RWPE2 (cell line): ENCODE measurements at regions not wholly inside any gene's neighbourhood (a gene's known extent, or its start where the extent isn't known, plus 50 kb on each side); places are given as distances from the start of the nearest gene placed in this dataset.

Experiments
- ATAC-seq: fragments of 200-7000 bp; cut with Tn5 transposase; 3 replicates; pipeline ENCODE4 v1.9.1; 2021; ENCODE audit warnings: low read depth
- DNase-seq: peaks from one replicate; pipeline ENCODE4 v3.0.0-alpha.2; 2020; ENCODE audit warnings: low spot score
- H3K27ac ChIP-seq: fragments of 450-650 bp; 2 replicates; pipeline ENCODE4 v1.5.1; 2017; ENCODE audit warnings: mild to moderate bottlenecking; ENCODE audit not compliant: poor library complexity, severe bottlenecking
- H3K27me3 ChIP-seq: fragments of 250-450 bp; sonication (Bioruptor Pico); 2 replicates; pipeline ENCODE4 v1.5.1; 2021; ENCODE audit warnings: mild to moderate bottlenecking, moderate library complexity; ENCODE audit not compliant: insufficient read depth, poor library complexity, severe bottlenecking
- H3K36me3 ChIP-seq: fragments of 250-450 bp; sonication (Bioruptor Pico); 2 replicates; pipeline ENCODE4 v1.5.1; 2020; ENCODE audit warnings: low read depth, mild to moderate bottlenecking, moderate library complexity
- H3K4me1 ChIP-seq: fragments of 250-450 bp; sonication (Bioruptor Pico); 2 replicates; pipeline ENCODE4 v1.5.1; 2021; ENCODE audit warnings: mild to moderate bottlenecking, moderate library complexity; ENCODE audit not compliant: insufficient read depth, poor library complexity, severe bottlenecking
- H3K4me3 ChIP-seq: fragments of 250-450 bp; sonication (Bioruptor Pico); 2 replicates; pipeline ENCODE4 v1.5.1; 2021; ENCODE audit warnings: mild to moderate bottlenecking, moderate library complexity; ENCODE audit not compliant: severe bottlenecking
- H3K9me3 ChIP-seq: fragments of 250-450 bp; sonication (Bioruptor Pico); 2 replicates; pipeline ENCODE4 v1.5.1; 2021; ENCODE audit warnings: mild to moderate bottlenecking, moderate library complexity; ENCODE audit not compliant: severe bottlenecking
- CTCF ChIP-seq: fragments of 450-650 bp; IDR thresholded peaks from one replicate; pipeline ENCODE4 v1.5.1; 2017; ENCODE audit warnings: mild to moderate bottlenecking, moderate library complexity; ENCODE audit not compliant: poor library complexity, severe bottlenecking

- no peak for TF ChIP-seq CTCF
- H3K27ac ChIP-seq: no peak overlapping the region
- DNase-seq: no peak
- no peak overlapping the region for H3K4me3 ChIP-seq
- no peaks in the 10 kb centered on the region for H3K27me3 ChIP-seq
- no peak for ATAC-seq
- no peaks in the 10 kb centered on the region for H3K9me3 ChIP-seq
- H3K4me1 ChIP-seq: no peaks in the 10 kb centered on the region
- H3K36me3 ChIP-seq: no peaks in the 10 kb centered on the region
Observed at GRCh38 chr5:124210111-124210910, 536.1 kb downstream of the ZNF608 start.

- DNase-seq (no peak), ATAC-seq (no peak)
- no peaks in the 10 kb centered on the region for H3K36me3 ChIP-seq
- H3K27ac ChIP-seq: no peak overlapping the region
- no peaks in the 10 kb centered on the region for H3K4me1 ChIP-seq
- TF ChIP-seq CTCF: no peak
- H3K4me3 ChIP-seq: no peak overlapping the region
- peaks cover 3% of the 10 kb centered on the region for H3K9me3 ChIP-seq
- H3K27me3 ChIP-seq: no peaks in the 10 kb centered on the region
Observed at GRCh38 chr5:124207118-124207517, 539.3 kb downstream of the ZNF608 start.

- no peak overlapping the region for H3K27ac ChIP-seq
- ATAC-seq: no peak
Observed at GRCh38 chr5:124206540-124206939, 539.9 kb downstream of the ZNF608 start.

GRCh38 chr5:124203303-124203702 lies 543.1 kb downstream of the ZNF608 start:
- H3K27me3 ChIP-seq: no peaks in the 10 kb centered on the region
- H3K4me1 ChIP-seq: no peaks in the 10 kb centered on the region
- H3K27ac ChIP-seq: no peak overlapping the region
- no peak for DNase-seq
- H3K4me3 ChIP-seq: no peak overlapping the region
- H3K36me3 ChIP-seq: no peaks in the 10 kb centered on the region
- ATAC-seq: no peak
- H3K9me3 ChIP-seq: peaks cover 3% of the 10 kb centered on the region
- TF ChIP-seq CTCF: no peak

More at GRCh38 chr5:124206540-124206939, 539.9 kb downstream of the ZNF608 start:
- Histone ChIP-seq H3K27me3 (no peaks in the 10 kb centered on the region), H3K4me3 (no peak overlapping the region), H3K36me3 (no peaks in the 10 kb centered on the region), H3K9me3 (peaks cover 3% of the 10 kb centered on the region), H3K4me1 (no peaks in the 10 kb centered on the region)
- DNase-seq: no peak
- TF ChIP-seq CTCF: no peak

GRCh38 chr5:124200381-124200780 lies 546.1 kb downstream of the ZNF608 start:
- H3K27ac ChIP-seq: no peak overlapping the region
- H3K4me3 ChIP-seq: no peak overlapping the region
- no peaks in the 10 kb centered on the region for H3K27me3 ChIP-seq
- no peak for ATAC-seq
- TF ChIP-seq CTCF: no peak
- DNase-seq: no peak
- no peaks in the 10 kb centered on the region for H3K4me1 ChIP-seq
- H3K36me3 ChIP-seq: no peaks in the 10 kb centered on the region
- peaks cover 3% of the 10 kb centered on the region for H3K9me3 ChIP-seq
